Fibroblast of lung (primary cell): ENCODE measurements at regions not wholly inside any gene's neighbourhood (a gene's known extent, or its start where the extent isn't known, plus 50 kb on each side); places are given as distances from the start of the nearest gene placed in this dataset.

ENCODE experiments used
- EZH2 ChIP-seq: IDR thresholded peaks from 2 replicates; pipeline ENCODE4 v1.5.1; 2012; ENCODE audit warnings: low read length, control low read depth, mild to moderate bottlenecking; ENCODE audit errors: missing control alignments
- TF ChIP-seq, protein P1 (sequence below), 2 donors: IDR thresholded peaks in 1 of 2; conservative IDR thresholded peaks in 1 of 2; 1 replicate in 1 of 2; 2 replicates in 1 of 2; pipeline ENCODE4 v1.5.1; 2011 to 2012; ENCODE audit warnings: low read length in 2 of 2, control low read depth in 1 of 2, inconsistent platforms in 1 of 2, low read depth in 1 of 2, mild to moderate bottlenecking in 1 of 2

DNA sequence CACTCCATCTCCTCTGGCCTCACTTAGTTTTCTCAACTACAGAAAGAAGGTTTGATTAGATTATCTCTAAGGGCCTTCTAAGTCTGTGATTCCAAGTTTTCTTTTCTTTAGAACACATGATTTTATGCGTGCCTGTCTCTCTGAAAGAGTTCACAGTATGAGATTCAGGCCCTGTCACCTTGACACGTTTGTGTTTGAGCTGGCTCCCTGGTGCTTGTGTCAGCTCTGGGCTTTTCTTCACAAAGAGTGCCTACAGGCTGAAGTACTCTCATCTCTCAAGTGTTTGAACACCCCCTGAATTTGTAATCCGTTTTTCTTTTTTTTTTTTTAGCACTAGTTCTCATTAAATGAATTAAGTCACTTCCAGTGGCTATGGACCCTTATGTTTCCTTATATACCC is 306.9 kb upstream of the C9orf72 start:
- TF ChIP-seq, protein P1, sequence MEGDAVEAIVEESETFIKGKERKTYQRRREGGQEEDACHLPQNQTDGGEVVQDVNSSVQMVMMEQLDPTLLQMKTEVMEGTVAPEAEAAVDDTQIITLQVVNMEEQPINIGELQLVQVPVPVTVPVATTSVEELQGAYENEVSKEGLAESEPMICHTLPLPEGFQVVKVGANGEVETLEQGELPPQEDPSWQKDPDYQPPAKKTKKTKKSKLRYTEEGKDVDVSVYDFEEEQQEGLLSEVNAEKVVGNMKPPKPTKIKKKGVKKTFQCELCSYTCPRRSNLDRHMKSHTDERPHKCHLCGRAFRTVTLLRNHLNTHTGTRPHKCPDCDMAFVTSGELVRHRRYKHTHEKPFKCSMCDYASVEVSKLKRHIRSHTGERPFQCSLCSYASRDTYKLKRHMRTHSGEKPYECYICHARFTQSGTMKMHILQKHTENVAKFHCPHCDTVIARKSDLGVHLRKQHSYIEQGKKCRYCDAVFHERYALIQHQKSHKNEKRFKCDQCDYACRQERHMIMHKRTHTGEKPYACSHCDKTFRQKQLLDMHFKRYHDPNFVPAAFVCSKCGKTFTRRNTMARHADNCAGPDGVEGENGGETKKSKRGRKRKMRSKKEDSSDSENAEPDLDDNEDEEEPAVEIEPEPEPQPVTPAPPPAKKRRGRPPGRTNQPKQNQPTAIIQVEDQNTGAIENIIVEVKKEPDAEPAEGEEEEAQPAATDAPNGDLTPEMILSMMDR (conservative IDR thresholded peaks at IDR 0.05 in 1 of 2, IDR thresholded peaks at IDR 0.05 in 1 of 2; ENCODE audit: low read depth in 1 of 2, low read length in 2 of 2): no peak
- no peak for TF ChIP-seq EZH2
